Ascending aorta (tissue), 2 donors: ENCODE measurements at regions not wholly inside any gene's neighbourhood (a gene's known extent, or its start where the extent isn't known, plus 50 kb on each side); places are given as distances from the start of the nearest gene placed in this dataset.

Source experiments
- DNase-seq, 2 donors: peaks; one replicate each; pipeline ENCODE4 v3.0.0-alpha.2; 2019; ENCODE audit warnings: low spot score in 2 of 2
- H3K27ac ChIP-seq, 2 donors: fragments of 200-600 bp; sonication (generic); one replicate each; pipeline ENCODE4 v1.5.1; 2016 to 2017; ENCODE audit warnings: mild to moderate bottlenecking in 1 of 2
- H3K27me3 ChIP-seq: fragments of 200-600 bp; sonication (generic); one replicate; pipeline ENCODE4 v1.5.1; 2017
- H3K36me3 ChIP-seq, 2 donors: fragments of 200-600 bp; sonication (generic); one replicate each; pipeline ENCODE4 v1.5.1; 2016
- H3K4me1 ChIP-seq, 2 donors: fragments of 200-600 bp; sonication (generic); one replicate each; pipeline ENCODE4 v1.5.1; 2016 to 2017; ENCODE audit warnings: mild to moderate bottlenecking in 1 of 2
- H3K4me3 ChIP-seq, 2 donors: fragments of 200-600 bp; sonication (generic); one replicate each; pipeline ENCODE4 v1.5.1; 2016 to 2017; ENCODE audit warnings: mild to moderate bottlenecking in 1 of 2
- H3K9me3 ChIP-seq, 2 donors: fragments of 200-600 bp; sonication (generic); one replicate each; pipeline ENCODE4 v1.5.1; 2016
- intact Hi-C: fragments of 100-400 bp; cut with DNase I; formaldehyde crosslinking; loops from one replicate; pipeline ENCODE4 v1.15.1; 2023
- TF ChIP-seq, protein P1 (sequence below), 3 experiments: fragments of 200-600 bp in 2 of 3; fragments of 450-650 bp in 1 of 3; sonication (generic) in 2 of 3; IDR thresholded peaks; one replicate each; pipeline ENCODE4 v1.5.1; 2016 to 2019; ENCODE audit warnings: antibody characterized with exemption in 3 of 3, mild to moderate bottlenecking in 1 of 3, moderate library complexity in 1 of 3

DNA sequence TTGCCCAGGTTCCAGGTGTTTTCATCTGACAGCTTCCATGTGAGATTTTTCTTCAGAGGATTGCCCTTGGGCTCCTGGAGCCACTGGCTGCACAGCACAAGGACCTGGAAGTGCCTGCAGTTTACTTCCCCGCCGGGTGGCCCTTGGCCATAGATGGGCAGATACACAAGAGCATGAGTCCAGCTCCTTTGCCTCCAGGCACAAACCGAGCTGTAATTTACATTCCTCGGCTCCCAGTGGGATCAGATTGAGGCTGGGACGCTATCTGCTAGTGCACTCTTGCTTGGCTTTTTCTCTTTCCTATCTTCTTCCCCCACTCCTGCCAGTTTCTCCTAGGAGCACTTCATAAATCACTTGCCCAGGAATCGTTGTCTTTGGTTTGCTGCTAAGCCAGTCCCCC, 85.4 kb upstream of the RALY start:
- no peaks in the 10 kb centered on the region for H3K9me3 ChIP-seq
- TF ChIP-seq, protein P1, sequence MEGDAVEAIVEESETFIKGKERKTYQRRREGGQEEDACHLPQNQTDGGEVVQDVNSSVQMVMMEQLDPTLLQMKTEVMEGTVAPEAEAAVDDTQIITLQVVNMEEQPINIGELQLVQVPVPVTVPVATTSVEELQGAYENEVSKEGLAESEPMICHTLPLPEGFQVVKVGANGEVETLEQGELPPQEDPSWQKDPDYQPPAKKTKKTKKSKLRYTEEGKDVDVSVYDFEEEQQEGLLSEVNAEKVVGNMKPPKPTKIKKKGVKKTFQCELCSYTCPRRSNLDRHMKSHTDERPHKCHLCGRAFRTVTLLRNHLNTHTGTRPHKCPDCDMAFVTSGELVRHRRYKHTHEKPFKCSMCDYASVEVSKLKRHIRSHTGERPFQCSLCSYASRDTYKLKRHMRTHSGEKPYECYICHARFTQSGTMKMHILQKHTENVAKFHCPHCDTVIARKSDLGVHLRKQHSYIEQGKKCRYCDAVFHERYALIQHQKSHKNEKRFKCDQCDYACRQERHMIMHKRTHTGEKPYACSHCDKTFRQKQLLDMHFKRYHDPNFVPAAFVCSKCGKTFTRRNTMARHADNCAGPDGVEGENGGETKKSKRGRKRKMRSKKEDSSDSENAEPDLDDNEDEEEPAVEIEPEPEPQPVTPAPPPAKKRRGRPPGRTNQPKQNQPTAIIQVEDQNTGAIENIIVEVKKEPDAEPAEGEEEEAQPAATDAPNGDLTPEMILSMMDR (IDR thresholded peaks at IDR 0.05) = no peak
- no peaks in the 10 kb centered on the region for H3K27me3 ChIP-seq
- H3K4me1 ChIP-seq = peaks cover 17 to 21% of the 10 kb centered on the region in 2 donors
- H3K4me3 ChIP-seq = no peak overlapping the region
- intact Hi-C loops = no loop called here
- peak overlapping the region; percentile 56 to 68 for H3K27ac ChIP-seq
- no peak for DNase-seq
- H3K36me3 ChIP-seq = no peaks in the 10 kb centered on the region

DNA sequence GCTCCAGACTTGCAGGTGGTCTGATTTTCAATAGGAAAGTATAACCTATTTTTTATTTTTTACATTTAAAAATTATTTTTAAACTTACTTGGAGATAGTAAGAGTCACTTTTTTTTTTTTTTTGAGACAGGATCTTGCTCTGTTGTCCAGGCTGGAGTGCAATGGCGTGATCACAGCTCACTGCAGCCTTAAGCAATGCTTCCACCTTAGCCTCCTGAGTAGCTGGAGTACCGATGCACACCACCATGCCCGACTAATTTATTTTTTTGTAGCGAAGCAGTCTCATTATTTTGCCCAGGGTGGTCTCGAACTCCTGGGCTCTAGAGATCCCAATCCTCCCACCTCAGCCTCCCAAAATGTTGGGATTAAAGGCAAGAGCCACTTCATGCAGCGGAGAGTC, 84.8 kb upstream of the RALY start:
- H3K4me1 ChIP-seq = peaks cover 17 to 21% of the 10 kb centered on the region in 2 donors
- H3K27ac ChIP-seq = peak overlapping the region; percentile 68 to 73
- no peak overlapping the region for H3K4me3 ChIP-seq
- no peaks in the 10 kb centered on the region for H3K36me3 ChIP-seq
- DNase-seq = no peak
- H3K27me3 ChIP-seq = no peaks in the 10 kb centered on the region
- TF ChIP-seq, protein P1 (IDR thresholded peaks at IDR 0.05) = no peak
- no peaks in the 10 kb centered on the region for H3K9me3 ChIP-seq
- intact Hi-C loops = no loop called here

DNA sequence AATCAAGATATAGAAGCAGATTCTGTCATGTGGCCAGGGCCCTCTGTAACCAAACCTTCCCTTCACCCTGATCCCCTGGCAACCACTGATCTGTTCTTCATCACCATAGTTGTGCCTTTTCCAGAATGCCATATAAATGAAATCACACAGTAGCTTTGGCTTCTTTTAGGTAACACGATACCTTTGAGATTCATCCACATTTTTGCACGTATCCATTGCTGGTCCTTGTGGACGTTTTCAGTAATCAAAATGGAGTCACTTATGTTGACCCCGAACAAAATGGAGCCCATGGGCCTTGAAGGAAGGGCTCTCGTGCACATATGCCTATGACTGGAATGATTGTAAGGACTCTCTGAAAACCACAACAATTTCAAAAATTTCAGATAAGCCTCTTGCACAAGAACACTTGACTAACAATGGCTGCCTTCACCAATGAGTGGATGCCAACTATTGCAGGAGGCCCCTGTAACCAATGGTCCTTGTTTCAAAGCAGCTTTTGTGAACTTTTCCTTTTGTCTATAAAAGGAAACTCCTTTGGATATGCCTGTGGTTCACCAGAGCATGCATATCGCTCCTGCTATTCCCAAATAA, 84.3 kb upstream of the RALY start:
- Histone ChIP-seq H3K27me3 (no peaks in the 10 kb centered on the region), H3K9me3 (no peaks in the 10 kb centered on the region), H3K4me3 (no peak overlapping the region), H3K4me1 (peaks cover 17 to 21% of the 10 kb centered on the region in 2 donors), H3K27ac (peak overlapping the region; percentile 68 to 73), H3K36me3 (no peaks in the 10 kb centered on the region)
- DNase-seq = peak in 1 of 2 donors; percentile 68
- intact Hi-C loops = no loop called here
- TF ChIP-seq, protein P1 (IDR thresholded peaks at IDR 0.05) = no peak

DNA sequence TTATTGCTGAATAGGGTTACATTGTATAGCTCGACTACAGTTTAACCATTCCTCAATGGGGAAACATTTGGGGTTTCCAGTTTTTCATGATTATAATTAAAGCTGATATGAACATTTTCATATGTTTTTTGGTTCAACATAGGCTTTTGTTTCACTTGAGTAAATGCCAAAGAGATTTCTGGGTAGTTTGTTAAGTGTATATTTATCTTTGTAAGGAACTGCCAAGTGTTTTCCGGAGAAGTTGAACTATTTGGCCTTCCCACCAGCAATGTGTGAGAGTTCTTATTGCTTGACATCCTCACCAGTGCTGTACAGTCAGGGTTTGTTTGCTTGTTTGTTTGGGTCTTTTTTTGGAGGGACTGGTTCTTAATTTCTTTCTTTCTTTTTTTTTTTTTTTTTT, 83.7 kb upstream of the RALY start:
- intact Hi-C loops = no loop called here
- Histone ChIP-seq H3K4me1 (peaks cover 17 to 21% of the 10 kb centered on the region in 2 donors), H3K4me3 (no peak overlapping the region), H3K9me3 (no peaks in the 10 kb centered on the region), H3K36me3 (no peaks in the 10 kb centered on the region), H3K27me3 (no peaks in the 10 kb centered on the region), H3K27ac (peak overlapping the region; percentile 68 to 73)
- DNase-seq = no peak
- TF ChIP-seq, protein P1 (IDR thresholded peaks at IDR 0.05) = no peak

DNA sequence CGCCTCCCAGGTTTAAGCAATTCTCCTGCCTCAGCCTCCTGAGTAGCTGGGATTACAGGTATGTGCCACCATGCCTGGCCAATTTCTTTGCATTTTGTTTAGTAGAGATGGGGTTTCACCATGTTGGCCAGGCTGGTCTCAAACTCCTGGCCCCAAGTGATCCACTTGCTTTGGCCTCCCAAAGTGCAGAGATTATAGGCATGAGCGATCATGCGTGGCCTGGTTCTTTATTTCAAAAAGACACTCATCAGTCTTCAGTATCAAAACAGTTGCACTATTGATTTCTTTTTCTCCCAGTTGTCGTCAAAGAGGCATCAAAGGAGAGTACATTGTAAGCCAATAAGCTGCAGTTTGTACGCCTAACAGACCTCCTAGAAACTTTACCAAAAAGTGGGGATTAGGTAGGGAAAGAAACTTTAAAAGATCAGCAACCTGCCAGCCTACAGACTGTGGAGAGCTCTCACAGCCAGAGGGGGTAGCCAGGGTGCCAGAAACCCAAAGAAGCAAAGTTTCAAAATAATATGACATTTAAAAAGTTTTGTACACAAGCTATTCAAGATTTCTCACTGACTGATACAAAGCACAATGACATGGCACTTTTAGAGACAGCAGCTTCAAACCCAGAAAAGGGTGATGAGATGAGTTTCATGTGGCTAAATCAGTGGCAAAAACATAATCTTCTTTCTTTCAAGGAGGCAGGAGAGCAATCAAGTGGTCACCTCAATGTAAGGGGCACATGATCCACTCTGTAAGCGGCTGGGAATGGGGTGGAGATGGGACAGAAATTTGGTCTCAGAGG, 83.0 kb upstream of the RALY start:
- peak overlapping the region; percentile 68 to 73 for H3K27ac ChIP-seq
- no peak overlapping the region for H3K4me3 ChIP-seq
- H3K27me3 ChIP-seq = no peaks in the 10 kb centered on the region
- intact Hi-C loops = no loop called here
- TF ChIP-seq, protein P1 (IDR thresholded peaks at IDR 0.05) = no peak
- no peaks in the 10 kb centered on the region for H3K9me3 ChIP-seq
- peaks cover 17 to 21% of the 10 kb centered on the region in 2 donors for H3K4me1 ChIP-seq
- no peak for DNase-seq
- no peaks in the 10 kb centered on the region for H3K36me3 ChIP-seq
